ENCODE measurements at regions not wholly inside any gene's neighbourhood (a gene's known extent, or its start where the extent isn't known, plus 50 kb on each side); places are given as distances from the start of the nearest gene placed in this dataset.

GRCh38 chr12:114760151-114760877 lies 76.3 kb upstream of the TBX3 start:
- WGBS, 2 donors, result 61 to 62% methylated on average over 10 of the region's 10 CpGs
- DNase-seq (no peak), ATAC-seq (ENCODE audit: low FRiP score) (no peak)
- no peak overlapping the region for H3K4me3 ChIP-seq (ENCODE audit: low read length in 2 of 2)
- H3K4me1 ChIP-seq (ENCODE audit: control insufficient read depth in 1 of 2, insufficient read depth in 2 of 2, low read length in 2 of 2), result no peaks in the 10 kb centered on the region
- no peak overlapping the region for H3K27ac ChIP-seq (ENCODE audit: low read depth in 1 of 2, low read length in 2 of 2)
- no peaks in the 10 kb centered on the region for H3K36me3 ChIP-seq (ENCODE audit: control insufficient read depth in 1 of 2, insufficient read depth in 2 of 2, low read length in 1 of 2)
- H3K27me3 ChIP-seq (ENCODE audit: control insufficient read depth in 1 of 2, insufficient read depth in 2 of 2, low read length in 1 of 2), result no peaks in the 10 kb centered on the region
- intact Hi-C loops (cut with DNase I), result no loop called here
- H3K9me3 ChIP-seq (ENCODE audit: control insufficient read depth, low read length), result no peaks in the 10 kb centered on the region

- Histone ChIP-seq H3K27me3 (ENCODE audit: control insufficient read depth in 1 of 2, insufficient read depth in 2 of 2, low read length in 1 of 2) (no peaks in the 10 kb centered on the region), H3K4me3 (ENCODE audit: low read length in 2 of 2) (no peak overlapping the region), H3K36me3 (ENCODE audit: control insufficient read depth in 1 of 2, insufficient read depth in 2 of 2, low read length in 1 of 2) (no peaks in the 10 kb centered on the region), H3K9me3 (ENCODE audit: control insufficient read depth, low read length) (no peaks in the 10 kb centered on the region), H3K27ac (ENCODE audit: low read depth in 1 of 2, low read length in 2 of 2) (no peak overlapping the region), H3K4me1 (ENCODE audit: control insufficient read depth in 1 of 2, insufficient read depth in 2 of 2, low read length in 2 of 2) (no peaks in the 10 kb centered on the region)
- intact Hi-C loops (cut with DNase I), result no loop called here
- DNase-seq, result no peak
- WGBS, 2 donors, result 95% methylated on average over 11 of the region's 11 CpGs
- ATAC-seq (ENCODE audit: low FRiP score), result no peak
These were observed 75.7 kb upstream of the TBX3 start for GRCh38 chr12:114759635-114760034.

GRCh38 chr12:114757684-114758325 lies 73.8 kb upstream of the TBX3 start:
- Histone ChIP-seq H3K4me1 (ENCODE audit: control insufficient read depth in 1 of 2, insufficient read depth in 2 of 2, low read length in 2 of 2) (no peaks in the 10 kb centered on the region), H3K36me3 (ENCODE audit: control insufficient read depth in 1 of 2, insufficient read depth in 2 of 2, low read length in 1 of 2) (no peaks in the 10 kb centered on the region), H3K9me3 (ENCODE audit: control insufficient read depth, low read length) (no peaks in the 10 kb centered on the region), H3K27ac (ENCODE audit: low read depth in 1 of 2, low read length in 2 of 2) (no peak overlapping the region), H3K27me3 (ENCODE audit: control insufficient read depth in 1 of 2, insufficient read depth in 2 of 2, low read length in 1 of 2) (no peaks in the 10 kb centered on the region), H3K4me3 (ENCODE audit: low read length in 2 of 2) (no peak overlapping the region)
- 70 to 76% methylated on average over 4 of the region's 4 CpGs for WGBS, 2 donors
- intact Hi-C loops (cut with DNase I), result no loop called here
- no peak for ATAC-seq (ENCODE audit: low FRiP score)
- no peak for DNase-seq

- H3K27me3 ChIP-seq (ENCODE audit: control insufficient read depth in 1 of 2, insufficient read depth in 2 of 2, low read length in 1 of 2), result no peaks in the 10 kb centered on the region
- no peaks in the 10 kb centered on the region for H3K9me3 ChIP-seq (ENCODE audit: control insufficient read depth, low read length)
- ATAC-seq (ENCODE audit: low FRiP score) (no peak), DNase-seq (no peak)
- WGBS, 2 donors, result 73 to 77% methylated on average over 8 of the region's 8 CpGs
- H3K4me3 ChIP-seq (ENCODE audit: low read length in 2 of 2), result no peak overlapping the region
- no peaks in the 10 kb centered on the region for H3K4me1 ChIP-seq (ENCODE audit: control insufficient read depth in 1 of 2, insufficient read depth in 2 of 2, low read length in 2 of 2)
- H3K27ac ChIP-seq (ENCODE audit: low read depth in 1 of 2, low read length in 2 of 2), result no peak overlapping the region
- intact Hi-C loops (cut with DNase I), result no loop called here
- no peaks in the 10 kb centered on the region for H3K36me3 ChIP-seq (ENCODE audit: control insufficient read depth in 1 of 2, insufficient read depth in 2 of 2, low read length in 1 of 2)
These were observed 68.2 kb upstream of the TBX3 start for GRCh38 chr12:114752217-114752616.

- no peaks in the 10 kb centered on the region for H3K4me1 ChIP-seq (ENCODE audit: control insufficient read depth in 1 of 2, insufficient read depth in 2 of 2, low read length in 2 of 2)
- no peak for DNase-seq
- intact Hi-C loops (cut with DNase I), result no loop called here
- no peaks in the 10 kb centered on the region for H3K36me3 ChIP-seq (ENCODE audit: control insufficient read depth in 1 of 2, insufficient read depth in 2 of 2, low read length in 1 of 2)
- ATAC-seq (ENCODE audit: low FRiP score), result no peak
- WGBS, 2 donors, result 81 to 83% methylated on average over 2 of the region's 2 CpGs
- H3K9me3 ChIP-seq (ENCODE audit: control insufficient read depth, low read length), result no peaks in the 10 kb centered on the region
- H3K27ac ChIP-seq (ENCODE audit: low read depth in 1 of 2, low read length in 2 of 2), result no peak overlapping the region
- no peaks in the 10 kb centered on the region for H3K27me3 ChIP-seq (ENCODE audit: control insufficient read depth in 1 of 2, insufficient read depth in 2 of 2, low read length in 1 of 2)
- no peak overlapping the region for H3K4me3 ChIP-seq (ENCODE audit: low read length in 2 of 2)
These were observed 67.7 kb upstream of the TBX3 start for GRCh38 chr12:114751712-114752111.

- DNase-seq (no peak), ATAC-seq (ENCODE audit: low FRiP score) (no peak)
- Histone ChIP-seq H3K27me3 (ENCODE audit: control insufficient read depth in 1 of 2, insufficient read depth in 2 of 2, low read length in 1 of 2) (no peaks in the 10 kb centered on the region), H3K27ac (ENCODE audit: low read depth in 1 of 2, low read length in 2 of 2) (no peak overlapping the region), H3K4me3 (ENCODE audit: low read length in 2 of 2) (no peak overlapping the region), H3K4me1 (ENCODE audit: control insufficient read depth in 1 of 2, insufficient read depth in 2 of 2, low read length in 2 of 2) (no peaks in the 10 kb centered on the region), H3K9me3 (ENCODE audit: control insufficient read depth, low read length) (no peaks in the 10 kb centered on the region), H3K36me3 (ENCODE audit: control insufficient read depth in 1 of 2, insufficient read depth in 2 of 2, low read length in 1 of 2) (no peaks in the 10 kb centered on the region)
- 66 to 74% methylated on average over 11 of the region's 11 CpGs for WGBS, 2 donors
- intact Hi-C loops (cut with DNase I), result no loop called here
These were observed 66.9 kb upstream of the TBX3 start for GRCh38 chr12:114750917-114751316.

GRCh38 chr12:114749065-114749464 lies 65.1 kb upstream of the TBX3 start:
- Histone ChIP-seq H3K4me1 (ENCODE audit: control insufficient read depth in 1 of 2, insufficient read depth in 2 of 2, low read length in 2 of 2) (no peaks in the 10 kb centered on the region), H3K27ac (ENCODE audit: low read depth in 1 of 2, low read length in 2 of 2) (no peak overlapping the region), H3K36me3 (ENCODE audit: control insufficient read depth in 1 of 2, insufficient read depth in 2 of 2, low read length in 1 of 2) (no peaks in the 10 kb centered on the region), H3K27me3 (ENCODE audit: control insufficient read depth in 1 of 2, insufficient read depth in 2 of 2, low read length in 1 of 2) (no peaks in the 10 kb centered on the region), H3K9me3 (ENCODE audit: control insufficient read depth, low read length) (no peaks in the 10 kb centered on the region), H3K4me3 (ENCODE audit: low read length in 2 of 2) (no peak overlapping the region)
- ATAC-seq (ENCODE audit: low FRiP score) (no peak), DNase-seq (no peak)
- intact Hi-C loops (cut with DNase I), result no loop called here
- 85 to 94% methylated on average over 3 of the region's 3 CpGs for WGBS, 2 donors

- 81 to 82% methylated on average over 20 of the region's 20 CpGs for WGBS, 2 donors
- intact Hi-C loops (cut with DNase I), result no loop called here
- H3K27ac ChIP-seq (ENCODE audit: low read depth in 1 of 2, low read length in 2 of 2), result no peak overlapping the region
- no peaks in the 10 kb centered on the region for H3K9me3 ChIP-seq (ENCODE audit: control insufficient read depth, low read length)
- no peak overlapping the region for H3K4me3 ChIP-seq (ENCODE audit: low read length in 2 of 2)
- H3K4me1 ChIP-seq (ENCODE audit: control insufficient read depth in 1 of 2, insufficient read depth in 2 of 2, low read length in 2 of 2), result no peaks in the 10 kb centered on the region
- no peak for ATAC-seq (ENCODE audit: low FRiP score)
- H3K27me3 ChIP-seq (ENCODE audit: control insufficient read depth in 1 of 2, insufficient read depth in 2 of 2, low read length in 1 of 2), result no peaks in the 10 kb centered on the region
- no peak for DNase-seq
- H3K36me3 ChIP-seq (ENCODE audit: control insufficient read depth in 1 of 2, insufficient read depth in 2 of 2, low read length in 1 of 2), result no peaks in the 10 kb centered on the region
These were observed 63.3 kb upstream of the TBX3 start for GRCh38 chr12:114747012-114747858.

All from aorta (tissue), 5 donors.